A204.1 (cell line): ENCODE measurements at regions not wholly inside any gene's neighbourhood (a gene's known extent, or its start where the extent isn't known, plus 50 kb on each side); places are given as distances from the start of the nearest gene placed in this dataset.
"Not testable (repeated sequence)": the region's sequence is repeated elsewhere in the genome, so short reads cannot be mapped to it uniquely, and the experiment has no call there.

Experiments used
- FAIRE-seq: peaks from 2 replicates; lab custom pipeline; 2012; peaks lifted over from hg19 to GRCh38; lab: Jason Lieb, UNC

GRCh38 chr7:20466543-20467021 lies 135.9 kb downstream of the ITGB8 start:
- no peak for FAIRE-seq

- peak; percentile 91 for FAIRE-seq
Observed at GRCh38 chr7:20470082-20470481, 139.4 kb downstream of the ITGB8 start.

GRCh38 chr7:20470726-20471125 lies 140.0 kb downstream of the ITGB8 start:
- no peak for FAIRE-seq

- FAIRE-seq, result no peak
Observed at GRCh38 chr7:20474249-20474648, 141.2 kb upstream of the ABCB5 start.

GRCh38 chr7:20475756-20476155 lies 139.7 kb upstream of the ABCB5 start:
- no peak for FAIRE-seq

GRCh38 chr7:20477067-20477466 lies 138.4 kb upstream of the ABCB5 start:
- no peak for FAIRE-seq

- no peak for FAIRE-seq
Observed at GRCh38 chr7:20479706-20480105, 135.8 kb upstream of the ABCB5 start.

GRCh38 chr7:20482071-20482470 lies 133.4 kb upstream of the ABCB5 start:
- no peak for FAIRE-seq

- FAIRE-seq, result no peak
Observed at GRCh38 chr7:20484356-20484755, 131.1 kb upstream of the ABCB5 start.

- no peak for FAIRE-seq
Observed at GRCh38 chr7:20488850-20489249, 126.6 kb upstream of the ABCB5 start.

GRCh38 chr7:20491284-20491683 lies 124.2 kb upstream of the ABCB5 start:
- FAIRE-seq, result no peak

GRCh38 chr7:20494566-20494965 lies 120.9 kb upstream of the ABCB5 start:
- no peak for FAIRE-seq

GRCh38 chr7:20501473-20501872 lies 114.0 kb upstream of the ABCB5 start:
- FAIRE-seq, result not testable (repeated sequence)

- no peak for FAIRE-seq
Observed at GRCh38 chr7:20503278-20503950, 112.1 kb upstream of the ABCB5 start.

GRCh38 chr7:20504060-20504459 lies 111.4 kb upstream of the ABCB5 start:
- FAIRE-seq, result no peak

- no peak for FAIRE-seq
Observed at GRCh38 chr7:20506175-20506574, 109.3 kb upstream of the ABCB5 start.

- no peak for FAIRE-seq
Observed at GRCh38 chr7:20507157-20507556, 108.3 kb upstream of the ABCB5 start.

- no peak for FAIRE-seq
Observed at GRCh38 chr7:20508109-20508508, 107.4 kb upstream of the ABCB5 start.

GRCh38 chr7:20509892-20510572 lies 105.4 kb upstream of the ABCB5 start:
- no peak for FAIRE-seq

GRCh38 chr7:20510573-20510900 lies 104.9 kb upstream of the ABCB5 start:
- no peak for FAIRE-seq

GRCh38 chr7:20513341-20513740 lies 102.1 kb upstream of the ABCB5 start:
- FAIRE-seq, result no peak

- no peak for FAIRE-seq
Observed at GRCh38 chr7:20513897-20514296, 101.6 kb upstream of the ABCB5 start.

- FAIRE-seq, result no peak
Observed at GRCh38 chr7:20514364-20514763, 101.1 kb upstream of the ABCB5 start.

GRCh38 chr7:20519645-20520044 lies 95.8 kb upstream of the ABCB5 start:
- no peak for FAIRE-seq
